ENCODE measurements at regions not wholly inside any gene's neighbourhood (a gene's known extent, or its start where the extent isn't known, plus 50 kb on each side); places are given as distances from the start of the nearest gene placed in this dataset.

DNA sequence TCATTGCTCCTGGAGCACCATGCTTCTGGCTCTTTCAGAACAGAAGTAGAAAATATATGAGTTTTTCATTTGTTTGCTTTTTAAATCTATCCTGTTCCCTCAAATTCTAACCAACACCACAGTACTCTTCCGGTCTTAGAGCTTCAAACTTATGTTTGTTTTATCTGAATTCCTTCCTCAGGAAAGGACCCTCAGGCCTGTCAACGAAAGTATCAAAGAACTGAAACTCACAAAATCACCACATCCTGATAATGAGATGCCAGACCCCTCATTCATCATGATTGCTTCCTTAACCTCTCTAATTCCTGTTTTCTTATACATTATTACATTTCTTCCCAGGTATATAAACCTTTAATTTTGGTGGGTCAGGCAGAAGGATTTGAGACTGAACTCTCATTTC is 135.2 kb downstream of the BMS1 start:
- BruUV-seq (replicated peaks): no TSS peak
- Histone ChIP-seq H3K9me3 (ENCODE audit: insufficient read depth, low read depth) (0 out of 2 replicates have a peak, but pooled peaks cover 4% of the 10 kb centered on the region), H3K4me2 (no peak overlapping the region), H2AFZ (no peak overlapping the region), H3K4me1 (replicated peaks; ENCODE audit: insufficient read depth) (no peaks in the 10 kb centered on the region), H3F3A (ENCODE audit: insufficient read depth, low read depth) (no peaks in the 10 kb centered on the region), H3K27me3 (ENCODE audit: insufficient read depth, low read depth) (no peaks in the 10 kb centered on the region), H3K79me2 (ENCODE audit: low read depth) (no peaks in the 10 kb centered on the region), H4K20me1 (ENCODE audit: insufficient read depth) (no peaks in the 10 kb centered on the region), H3K36me3 (ENCODE audit: low read depth) (no peaks in the 10 kb centered on the region), H3K27ac (no peak overlapping the region), H3K9me2 (ENCODE audit: insufficient read depth) (no peaks in the 10 kb centered on the region), H3K4me3 (no peak overlapping the region)
- no peak for DNase-seq
- intact Hi-C loops (cut with micrococcal nuclease; ENCODE audit: unreplicated experiment): no loop called here
- POLR2A ChIA-PET (ENCODE audit: unreplicated experiment): no interaction called here
- CTCF ChIA-PET: no interaction called here
- TF ChIP-seq EZH2 (IDR thresholded peaks at IDR 0.05; ENCODE audit: low read depth) (no peak), CTCF (conservative IDR thresholded peaks at IDR 0.05) (no peak)

- Histone ChIP-seq H3K27ac (no peak overlapping the region), H3K4me3 (no peak overlapping the region), H3K27me3 (ENCODE audit: insufficient read depth, low read depth) (peaks cover 6% of the 10 kb centered on the region; the same call in 1 of the 2 replicates), H3K4me1 (replicated peaks; ENCODE audit: insufficient read depth) (no peaks in the 10 kb centered on the region), H4K20me1 (ENCODE audit: insufficient read depth) (no peaks in the 10 kb centered on the region), H2AFZ (no peak overlapping the region), H3K36me3 (ENCODE audit: low read depth) (no peaks in the 10 kb centered on the region), H3K79me2 (ENCODE audit: low read depth) (no peaks in the 10 kb centered on the region), H3K9me3 (ENCODE audit: insufficient read depth, low read depth) (0 out of 2 replicates have a peak, but pooled peaks cover 4% of the 10 kb centered on the region), H3K4me2 (no peak overlapping the region), H3F3A (ENCODE audit: insufficient read depth, low read depth) (no peaks in the 10 kb centered on the region), H3K9me2 (ENCODE audit: insufficient read depth) (no peaks in the 10 kb centered on the region)
- intact Hi-C loops (cut with micrococcal nuclease; ENCODE audit: unreplicated experiment): no loop called here
- TF ChIP-seq CTCF (conservative IDR thresholded peaks at IDR 0.05) (no peak), EZH2 (IDR thresholded peaks at IDR 0.05; ENCODE audit: low read depth) (no peak)
- no TSS peak for BruUV-seq (replicated peaks)
- POLR2A ChIA-PET (ENCODE audit: unreplicated experiment): no interaction called here
- CTCF ChIA-PET: no interaction called here
- DNase-seq: no peak
Observed at GRCh38 chr10:42921951-42922350, 139.4 kb downstream of the BMS1 start.

- Histone ChIP-seq H3K27me3 (ENCODE audit: insufficient read depth, low read depth) (peaks cover 25% of the 10 kb centered on the region), H3K4me3 (no peak overlapping the region), H2AFZ (no peak overlapping the region), H4K20me1 (ENCODE audit: insufficient read depth) (no peaks in the 10 kb centered on the region), H3K9me2 (ENCODE audit: insufficient read depth) (no peaks in the 10 kb centered on the region), H3K36me3 (ENCODE audit: low read depth) (no peaks in the 10 kb centered on the region), H3K79me2 (ENCODE audit: low read depth) (no peaks in the 10 kb centered on the region), H3K27ac (no peak overlapping the region), H3F3A (ENCODE audit: insufficient read depth, low read depth) (no peaks in the 10 kb centered on the region), H3K4me1 (replicated peaks; ENCODE audit: insufficient read depth) (no peaks in the 10 kb centered on the region), H3K9me3 (ENCODE audit: insufficient read depth, low read depth) (0 out of 2 replicates have a peak, but pooled peaks cover 4% of the 10 kb centered on the region), H3K4me2 (no peak overlapping the region)
- CTCF ChIA-PET: no interaction called here
- intact Hi-C loops (cut with micrococcal nuclease; ENCODE audit: unreplicated experiment): no loop called here
- TF ChIP-seq CTCF (conservative IDR thresholded peaks at IDR 0.05) (no peak), EZH2 (IDR thresholded peaks at IDR 0.05; ENCODE audit: low read depth) (no peak)
- BruUV-seq (replicated peaks): no TSS peak
- no peak for DNase-seq
- POLR2A ChIA-PET (ENCODE audit: unreplicated experiment): no interaction called here
Observed at GRCh38 chr10:42924484-42924883, 141.9 kb downstream of the BMS1 start.

All from PC-9 (cell line).